HG02885 (cell line): ENCODE measurements at regions not wholly inside any gene's neighbourhood (a gene's known extent, or its start where the extent isn't known, plus 50 kb on each side); places are given as distances from the start of the nearest gene placed in this dataset.

ENCODE experiments used
- ATAC-seq: cut with Tn5 transposase; IDR thresholded peaks from one replicate; pipeline ENCODE4 v1.9.1; 2021; ENCODE audit warnings: mild to moderate bottlenecking; ENCODE audit not compliant: unreplicated experiment, poor library complexity

- ATAC-seq = no peak
Observed at GRCh38 chr11:32039149-32039548, 51.7 kb upstream of the RCN1 start.

DNA sequence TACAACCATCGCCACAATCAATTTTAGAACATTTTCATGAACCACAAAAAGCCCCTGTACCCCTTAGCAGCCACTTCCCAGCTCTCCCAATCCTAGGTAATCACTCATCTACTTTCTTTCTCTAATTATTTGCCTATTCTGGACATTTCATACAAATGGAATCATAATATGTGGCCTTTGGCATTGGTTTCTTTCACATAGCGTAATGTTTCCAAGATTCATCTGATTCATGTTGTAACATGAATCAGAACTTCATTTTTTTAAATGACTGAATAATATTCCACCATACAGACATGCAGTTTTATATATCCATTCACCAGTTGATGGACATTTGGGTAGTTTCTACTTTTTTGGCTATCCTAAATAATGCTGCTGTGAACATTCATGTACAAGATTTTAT, 56.2 kb upstream of the RCN1 start:
- ATAC-seq = no peak

DNA sequence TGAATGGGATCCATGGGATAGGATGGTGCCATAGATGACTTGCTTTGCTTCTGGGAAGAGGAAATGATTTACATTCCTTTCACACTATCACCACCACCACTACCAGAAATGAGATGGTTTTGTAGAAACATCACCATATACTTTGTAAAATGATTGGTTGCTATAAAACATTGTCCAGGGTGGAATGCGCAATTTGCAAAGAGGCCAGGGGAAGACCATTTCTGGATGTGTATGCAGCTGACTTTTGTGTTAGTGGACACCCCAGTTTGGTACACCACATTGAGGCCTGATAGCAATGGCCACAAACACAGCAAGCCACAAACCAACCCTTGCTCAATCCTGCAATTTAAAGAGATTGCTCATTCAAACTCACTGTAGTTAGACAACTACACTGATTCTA, 56.7 kb upstream of the RCN1 start:
- no peak for ATAC-seq

DNA sequence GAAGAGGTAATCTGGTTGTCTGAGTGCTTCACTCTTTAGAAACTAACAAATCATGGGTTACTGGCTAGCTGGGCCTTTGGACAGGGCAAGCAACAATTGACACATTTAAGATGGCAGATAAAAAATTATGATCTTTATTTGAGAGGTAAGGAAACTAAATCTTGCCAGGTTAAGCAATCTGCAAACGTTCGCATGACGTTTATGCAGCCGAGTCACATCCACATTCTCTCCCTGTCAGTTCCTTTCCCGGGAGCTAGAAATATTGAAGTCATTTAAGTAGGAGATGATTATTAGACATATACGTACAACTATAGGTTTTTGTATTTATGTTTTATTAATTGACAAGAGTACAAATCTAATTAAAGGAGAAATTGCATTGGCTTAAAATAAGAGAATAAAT, 57.4 kb upstream of the RCN1 start:
- no peak for ATAC-seq

- peak; percentile 32 for ATAC-seq
Observed at GRCh38 chr11:32033067-32033466, 57.8 kb upstream of the RCN1 start.

- peak; percentile 60 for ATAC-seq
Observed at GRCh38 chr11:32032478-32032877, 58.4 kb upstream of the RCN1 start.

DNA sequence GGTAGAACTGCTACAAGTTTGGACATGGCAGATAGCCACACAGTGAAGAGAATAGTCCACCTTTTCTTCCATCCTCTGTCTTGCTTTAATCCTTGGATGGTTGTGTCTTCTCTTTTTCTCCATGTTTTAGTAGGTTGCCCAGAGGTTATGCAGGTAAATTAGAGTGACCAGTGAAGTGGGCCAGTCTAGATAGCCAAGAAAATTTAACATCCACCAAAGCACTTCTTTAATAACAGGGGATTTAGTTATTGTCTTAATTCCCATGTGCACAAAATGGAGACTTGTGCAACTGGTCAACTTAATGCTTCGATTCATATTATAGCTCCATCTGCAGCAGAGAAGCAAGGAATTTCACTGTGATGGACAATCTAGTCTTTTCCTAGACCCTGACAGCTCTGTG, 58.8 kb upstream of the RCN1 start:
- ATAC-seq = no peak

GRCh38 chr11:32030875-32031503, 59.9 kb upstream of the RCN1 start:
- no peak for ATAC-seq

DNA sequence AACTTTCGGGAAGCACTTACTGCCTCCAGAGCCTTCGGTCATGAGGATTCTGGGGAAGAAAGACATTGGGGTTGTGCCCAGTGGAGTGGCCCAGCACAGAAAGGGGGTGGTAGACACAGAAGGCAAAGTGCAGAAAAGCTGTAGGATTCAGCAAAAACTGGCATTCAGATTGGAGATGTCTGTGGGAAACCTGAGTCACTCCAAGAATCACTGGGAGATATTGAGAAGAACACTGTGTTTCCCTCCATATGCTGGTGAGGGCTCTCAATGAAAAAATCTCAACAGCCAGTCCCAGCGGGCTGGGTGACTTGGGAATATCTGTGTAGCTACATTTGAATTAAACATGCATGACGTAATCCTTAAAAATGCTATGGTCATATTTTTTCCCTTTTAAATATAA, 61.2 kb upstream of the RCN1 start:
- ATAC-seq = no peak

GRCh38 chr11:32028201-32028600, 62.7 kb upstream of the RCN1 start:
- ATAC-seq = no peak

DNA sequence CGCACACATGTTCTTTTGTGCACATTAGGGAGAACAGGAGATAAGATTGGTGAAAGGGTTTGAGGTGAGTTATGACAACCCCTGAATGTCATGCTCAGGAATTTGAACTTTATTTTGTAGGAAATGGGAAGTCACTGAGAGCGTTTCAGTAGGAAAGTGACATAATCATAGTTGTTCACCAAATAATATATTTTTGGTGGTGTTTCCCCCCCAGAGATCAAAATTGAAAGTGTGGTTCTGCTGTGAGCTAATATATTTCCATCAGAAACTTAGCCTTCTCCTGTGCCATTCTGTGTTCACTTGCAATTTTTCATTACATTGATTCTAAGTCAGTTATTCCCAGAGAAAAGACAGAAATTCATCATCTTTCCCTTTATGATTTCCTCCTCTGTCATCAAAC, 64.1 kb upstream of the RCN1 start:
- no peak for ATAC-seq

GRCh38 chr11:32024948-32025347, 65.9 kb upstream of the RCN1 start:
- no peak for ATAC-seq

DNA sequence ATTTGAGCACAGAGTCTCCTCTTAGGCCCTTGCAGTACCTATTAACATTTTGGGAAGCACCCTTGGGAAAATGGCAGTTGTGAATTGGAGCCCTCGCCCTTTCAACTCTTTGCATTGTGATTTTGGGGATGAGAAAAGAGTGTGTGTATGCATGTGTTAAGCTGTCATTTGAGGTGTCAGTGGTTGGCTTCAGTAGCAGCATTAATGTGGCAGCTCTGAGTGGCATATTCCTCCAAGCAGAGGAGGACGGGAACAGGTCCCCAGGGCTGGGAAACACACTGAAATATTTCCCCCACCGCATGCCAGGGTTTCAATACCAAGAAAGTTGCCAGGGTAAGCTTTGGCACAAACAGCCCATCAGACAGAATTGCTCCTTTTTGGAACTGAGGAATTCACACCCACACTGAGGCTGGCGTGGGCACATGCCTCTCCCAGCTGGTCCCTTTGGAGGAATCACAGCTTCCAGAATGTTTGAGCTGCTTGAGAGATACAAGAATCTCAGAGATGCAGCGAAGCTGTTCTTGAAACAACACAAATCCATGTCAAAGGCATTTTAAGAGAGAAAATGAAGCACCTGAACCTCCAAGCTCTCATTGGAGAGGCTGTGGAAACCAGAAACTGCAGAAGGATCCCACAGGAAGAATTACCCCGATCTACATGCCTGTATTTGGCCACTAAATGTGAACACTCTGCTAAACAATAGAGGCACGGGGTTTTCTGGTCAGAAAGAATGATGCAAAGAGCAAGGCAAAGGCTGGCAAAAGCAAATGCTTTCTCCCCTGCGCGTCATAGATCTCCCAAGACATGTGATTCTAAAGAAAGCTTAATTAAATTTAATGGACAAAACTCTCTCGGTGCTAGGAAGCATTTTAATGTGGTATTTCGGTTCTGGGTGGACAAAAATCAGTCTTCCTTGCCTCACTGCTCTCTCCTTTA, 67.2 kb upstream of the RCN1 start:
- no peak for ATAC-seq

GRCh38 chr11:32018672-32019071, 72.2 kb upstream of the RCN1 start:
- ATAC-seq = no peak

DNA sequence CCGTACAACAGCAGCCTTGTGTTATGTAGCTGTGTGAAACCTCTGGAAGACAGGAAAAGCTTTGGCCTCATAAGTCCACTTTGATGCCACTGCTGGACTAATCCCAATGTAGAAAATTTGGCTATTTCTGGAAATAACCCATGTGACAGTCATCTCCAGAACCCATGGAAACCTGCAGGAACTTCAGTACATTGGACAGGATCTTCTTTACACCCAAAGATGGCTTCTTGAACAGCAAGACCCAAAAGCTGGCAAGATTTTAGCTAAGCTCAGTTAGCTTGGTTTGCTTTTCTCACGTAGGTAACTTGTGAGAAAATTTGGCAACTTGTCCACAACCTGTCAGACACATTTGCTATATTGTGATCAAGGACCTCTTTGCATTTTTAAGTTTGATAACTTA, 74.8 kb upstream of the RCN1 start:
- ATAC-seq = no peak

DNA sequence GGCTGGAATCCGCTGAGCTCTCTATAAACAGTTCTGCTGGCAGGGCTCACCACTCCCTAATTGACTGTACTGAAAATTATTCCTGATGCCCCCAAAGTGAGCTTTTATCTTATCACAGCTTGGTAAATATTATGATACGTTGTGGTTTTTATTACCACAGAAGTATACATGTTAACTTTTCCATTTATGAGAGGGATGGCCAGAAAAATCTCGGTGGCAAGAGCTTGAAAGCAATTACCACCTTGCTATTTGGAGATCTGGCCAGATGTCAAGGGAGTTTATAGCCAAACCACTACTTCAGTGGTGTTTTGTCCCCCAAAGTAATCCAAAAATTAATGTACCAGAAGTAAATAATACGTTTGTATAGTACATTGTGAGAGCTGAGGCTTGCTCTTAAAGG, 75.4 kb upstream of the RCN1 start:
- no peak for ATAC-seq

- no peak for ATAC-seq
Observed at GRCh38 chr11:32013603-32014002, 77.3 kb upstream of the RCN1 start.

DNA sequence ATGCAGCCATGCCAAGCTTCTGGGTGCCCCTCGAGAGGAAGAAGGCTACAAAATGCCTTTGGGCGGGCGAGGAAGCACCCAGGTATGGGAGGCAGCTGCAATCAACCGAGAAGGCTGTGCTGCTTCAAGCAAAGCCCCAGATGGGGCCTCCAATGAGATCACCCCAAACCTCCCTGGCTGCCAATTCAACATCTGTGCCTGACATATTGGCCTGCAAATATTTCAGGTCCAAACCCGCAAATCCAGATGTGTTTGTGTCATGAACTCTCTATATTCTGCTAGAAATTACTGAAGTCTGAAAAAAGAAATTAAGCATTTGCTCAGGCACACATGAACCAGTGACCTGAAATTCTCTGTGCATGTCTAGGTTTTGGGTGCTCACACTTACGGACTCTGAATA, 78.8 kb upstream of the RCN1 start:
- ATAC-seq = no peak

DNA sequence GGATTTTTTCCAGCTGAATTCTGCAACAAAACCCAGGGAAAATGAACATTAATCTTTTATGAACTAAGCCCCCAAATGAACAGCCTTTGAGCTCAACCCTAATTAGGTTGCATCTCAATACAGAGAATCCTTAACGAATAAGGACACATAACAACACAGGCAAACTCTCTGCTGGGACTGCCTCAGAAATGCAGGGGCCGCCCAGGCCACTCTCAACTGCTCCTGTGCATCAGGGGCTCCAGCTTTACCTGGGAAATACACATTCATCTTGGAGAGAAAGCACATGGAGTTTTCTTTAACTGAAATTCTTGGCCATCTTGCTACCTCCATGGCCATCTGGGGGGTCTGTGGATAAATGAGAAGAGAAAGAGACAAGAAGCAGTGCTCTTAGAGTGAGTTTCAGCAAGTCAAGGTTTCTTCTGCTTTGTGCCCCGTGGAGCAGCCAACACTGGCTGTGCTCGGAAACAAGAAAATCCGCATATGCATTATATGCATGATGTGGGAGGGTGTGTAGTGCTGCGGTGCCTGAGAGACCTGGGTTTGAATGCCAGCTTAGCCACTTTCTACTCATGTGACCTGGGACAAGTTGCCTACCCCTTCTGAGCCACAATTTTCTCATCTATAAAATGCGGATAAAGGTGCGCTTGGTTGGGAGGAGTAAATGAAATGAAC, 81.9 kb upstream of the RCN1 start:
- no peak for ATAC-seq

DNA sequence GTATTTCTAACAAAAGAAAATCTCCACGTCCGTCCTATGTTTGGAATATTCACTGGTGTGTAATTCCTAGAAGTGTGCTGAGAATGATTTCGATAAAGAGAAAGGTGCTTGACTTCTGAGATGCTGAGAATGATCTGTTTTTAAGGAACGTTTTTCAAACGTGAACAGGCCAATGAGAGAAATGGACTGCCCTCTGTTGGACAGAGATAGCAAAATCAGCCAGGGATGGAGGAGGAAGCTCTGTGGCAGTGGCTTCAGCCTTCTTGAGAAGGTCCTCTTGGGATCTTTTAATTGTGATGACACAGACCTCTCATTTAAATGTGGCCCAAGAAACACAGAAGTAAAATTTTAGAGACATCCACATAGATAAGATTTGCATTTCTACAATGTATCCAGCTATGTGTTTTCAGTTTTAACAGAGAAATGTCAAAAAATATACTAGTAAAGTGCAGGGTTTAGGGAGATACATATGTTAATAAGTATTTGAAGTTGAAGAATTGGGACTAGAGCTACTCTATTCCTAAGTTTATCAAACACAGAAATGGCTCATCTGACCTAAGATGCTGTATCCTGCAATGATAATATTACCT, 84.0 kb upstream of the RCN1 start:
- peak; percentile 86 for ATAC-seq
